PC-3 (cell line): ENCODE measurements at regions not wholly inside any gene's neighbourhood (a gene's known extent, or its start where the extent isn't known, plus 50 kb on each side); places are given as distances from the start of the nearest gene placed in this dataset.

Source experiments
- EZH2phosphoT487 ChIP-seq: fragments of 300-600 bp; sonication (generic); IDR thresholded peaks from 2 replicates; pipeline ENCODE4 v1.6.1; 2018; ENCODE audit warnings: mild to moderate bottlenecking, antibody characterized with exemption, low read length, borderline replicate concordance
- TF ChIP-seq, protein P1 (sequence below): fragments of 300-600 bp; sonication (generic); conservative IDR thresholded peaks from 2 replicates; pipeline ENCODE4 v1.5.1; 2017; ENCODE audit warnings: antibody characterized with exemption, low read depth, mild to moderate bottlenecking, low read length

DNA sequence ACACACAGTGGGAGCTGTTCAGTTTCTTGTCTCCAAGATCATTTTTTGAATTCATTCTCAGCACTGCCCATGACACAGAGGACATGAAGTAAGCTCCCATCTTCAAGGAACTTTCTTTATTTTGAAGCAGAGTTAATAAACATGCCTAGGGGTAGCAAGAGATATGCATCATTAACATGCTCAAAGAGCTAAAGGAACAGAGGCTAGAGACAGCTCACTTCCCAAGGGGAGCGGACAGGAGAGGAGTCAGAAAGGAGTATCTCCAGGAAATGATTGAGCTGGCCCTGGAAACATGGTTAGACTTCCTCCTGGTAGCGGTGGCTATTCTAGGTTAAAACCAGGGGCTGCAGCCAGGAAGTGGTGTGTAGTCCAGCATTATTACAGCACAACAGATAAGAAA is 135.9 kb downstream of the GPAM start:
- TF ChIP-seq, protein P1, sequence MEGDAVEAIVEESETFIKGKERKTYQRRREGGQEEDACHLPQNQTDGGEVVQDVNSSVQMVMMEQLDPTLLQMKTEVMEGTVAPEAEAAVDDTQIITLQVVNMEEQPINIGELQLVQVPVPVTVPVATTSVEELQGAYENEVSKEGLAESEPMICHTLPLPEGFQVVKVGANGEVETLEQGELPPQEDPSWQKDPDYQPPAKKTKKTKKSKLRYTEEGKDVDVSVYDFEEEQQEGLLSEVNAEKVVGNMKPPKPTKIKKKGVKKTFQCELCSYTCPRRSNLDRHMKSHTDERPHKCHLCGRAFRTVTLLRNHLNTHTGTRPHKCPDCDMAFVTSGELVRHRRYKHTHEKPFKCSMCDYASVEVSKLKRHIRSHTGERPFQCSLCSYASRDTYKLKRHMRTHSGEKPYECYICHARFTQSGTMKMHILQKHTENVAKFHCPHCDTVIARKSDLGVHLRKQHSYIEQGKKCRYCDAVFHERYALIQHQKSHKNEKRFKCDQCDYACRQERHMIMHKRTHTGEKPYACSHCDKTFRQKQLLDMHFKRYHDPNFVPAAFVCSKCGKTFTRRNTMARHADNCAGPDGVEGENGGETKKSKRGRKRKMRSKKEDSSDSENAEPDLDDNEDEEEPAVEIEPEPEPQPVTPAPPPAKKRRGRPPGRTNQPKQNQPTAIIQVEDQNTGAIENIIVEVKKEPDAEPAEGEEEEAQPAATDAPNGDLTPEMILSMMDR: no peak
- no peak for TF ChIP-seq EZH2phosphoT487
